ENCODE measurements at regions not wholly inside any gene's neighbourhood (a gene's known extent, or its start where the extent isn't known, plus 50 kb on each side); places are given as distances from the start of the nearest gene placed in this dataset.
"Not testable (repeated sequence)": the region's sequence is repeated elsewhere in the genome, so short reads cannot be mapped to it uniquely, and the experiment has no call there.

DNA sequence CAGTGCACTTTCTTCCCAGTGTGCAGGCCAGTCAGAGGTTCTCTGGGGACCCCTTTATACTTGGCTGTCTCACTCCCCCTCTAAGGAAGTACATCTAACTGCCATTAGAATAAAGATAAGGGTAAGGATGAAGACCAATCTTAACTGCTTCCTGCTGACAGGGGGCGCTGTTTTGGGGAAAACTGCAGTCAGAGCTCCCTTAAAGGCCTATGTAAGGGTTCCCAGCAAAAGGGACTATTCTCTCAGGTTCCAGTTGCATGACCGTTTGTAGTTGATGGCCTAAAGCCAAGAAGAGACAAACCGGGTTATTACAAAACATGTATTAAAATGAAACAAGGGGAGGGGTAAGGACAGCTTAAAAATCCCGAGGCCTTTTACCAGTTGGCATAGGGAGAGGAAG is 115.6 kb upstream of the SPIN4 start:
- DNase-seq (ENCODE audit: low read depth), result no peak

DNA sequence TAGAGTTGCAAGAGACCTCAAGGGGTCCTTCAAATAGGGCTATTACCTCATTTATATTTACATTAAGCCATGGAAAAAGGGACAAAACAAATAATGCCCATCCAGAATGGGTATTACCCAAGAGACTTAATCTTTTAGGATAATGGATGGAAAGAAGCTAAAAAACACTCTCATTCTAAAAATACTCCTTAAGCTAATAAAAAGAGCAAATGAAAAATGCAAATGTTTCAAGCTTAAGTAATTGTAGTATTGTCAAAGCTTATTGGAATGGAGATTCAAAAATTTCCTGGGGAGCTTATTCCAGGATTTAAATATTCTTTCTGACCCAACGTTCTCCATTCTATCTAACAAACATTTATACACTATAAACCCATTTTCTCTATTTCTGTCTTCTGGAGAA is 107.8 kb upstream of the SPIN4 start:
- no peak for DNase-seq (ENCODE audit: low read depth)

DNA sequence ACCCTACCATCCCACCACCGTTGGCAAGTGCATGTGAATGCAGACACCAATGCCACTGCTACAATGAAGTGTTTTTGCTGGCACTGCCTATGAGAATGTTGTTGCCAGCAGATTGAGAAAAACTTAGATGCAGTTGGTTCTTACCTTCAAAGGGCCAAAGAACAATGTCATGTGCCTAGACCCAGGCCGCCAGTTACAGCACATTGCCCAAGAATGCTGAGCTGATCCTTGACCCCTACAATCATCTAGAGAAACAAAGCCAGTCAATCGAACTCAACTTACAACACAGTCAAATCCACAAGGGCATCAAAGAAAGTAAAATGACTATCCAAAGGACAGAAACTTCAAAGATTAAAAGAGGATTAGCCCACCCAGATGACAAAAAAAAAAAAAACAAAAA is 102.4 kb upstream of the SPIN4 start:
- no peak for DNase-seq (ENCODE audit: low read depth)

DNA sequence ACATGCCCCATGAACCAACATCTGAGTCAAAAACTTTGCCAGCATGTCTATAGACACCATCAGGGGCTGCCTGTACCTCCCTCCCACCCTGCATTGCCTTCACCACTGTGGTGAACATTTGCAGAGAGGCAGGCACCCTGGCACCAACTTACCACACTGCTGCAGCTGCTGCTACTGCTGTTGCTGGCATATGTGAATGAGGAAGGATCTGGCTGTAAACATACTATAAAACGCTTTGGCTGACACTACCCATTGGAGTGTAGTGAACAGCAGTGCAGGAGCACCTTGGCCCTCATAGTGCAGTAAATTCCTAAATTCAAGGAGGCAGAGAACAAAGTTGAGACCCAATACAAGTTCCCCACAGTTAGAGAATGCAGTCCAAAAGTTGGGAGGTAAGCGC is 90.6 kb upstream of the SPIN4 start:
- DNase-seq (ENCODE audit: low read depth), result no peak

DNA sequence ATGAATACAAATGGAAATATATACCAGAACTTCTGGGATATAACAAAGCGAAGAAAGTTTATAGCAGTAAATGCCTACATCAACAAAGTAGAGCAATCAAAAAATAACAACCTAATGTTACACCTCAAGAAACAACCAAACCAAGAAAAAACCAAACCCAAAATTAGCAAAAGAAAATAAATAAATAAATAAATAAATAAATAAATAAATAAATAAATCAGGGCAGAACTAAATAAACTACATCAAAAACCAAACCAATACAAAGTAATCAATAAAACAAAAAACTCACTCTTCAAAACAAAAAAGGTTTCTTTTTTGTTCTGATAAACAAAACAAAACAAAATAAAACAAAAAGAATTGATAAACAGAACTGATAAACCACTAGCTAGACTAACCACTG is 88.4 kb upstream of the SPIN4 start:
- DNase-seq (ENCODE audit: low read depth), result no peak

DNA sequence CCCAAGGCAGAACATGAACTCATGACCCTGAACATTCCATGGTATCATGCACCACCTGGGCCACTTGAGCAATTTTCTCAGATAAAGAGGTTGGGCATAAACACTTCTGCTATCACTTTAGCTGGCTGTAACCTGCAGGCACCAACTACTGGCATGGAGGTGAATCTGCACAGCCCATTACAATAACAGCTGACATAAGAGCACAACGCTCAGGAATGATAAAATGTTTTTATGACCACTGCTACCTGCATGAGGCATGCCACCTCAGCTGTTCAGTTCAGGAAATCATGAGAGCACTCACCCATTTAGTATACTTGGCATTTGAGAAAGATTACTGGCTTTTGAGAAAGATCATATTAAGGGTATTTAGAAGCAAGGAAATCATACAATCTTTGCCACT is 85.7 kb upstream of the SPIN4 start:
- DNase-seq (ENCODE audit: low read depth), result no peak

DNA sequence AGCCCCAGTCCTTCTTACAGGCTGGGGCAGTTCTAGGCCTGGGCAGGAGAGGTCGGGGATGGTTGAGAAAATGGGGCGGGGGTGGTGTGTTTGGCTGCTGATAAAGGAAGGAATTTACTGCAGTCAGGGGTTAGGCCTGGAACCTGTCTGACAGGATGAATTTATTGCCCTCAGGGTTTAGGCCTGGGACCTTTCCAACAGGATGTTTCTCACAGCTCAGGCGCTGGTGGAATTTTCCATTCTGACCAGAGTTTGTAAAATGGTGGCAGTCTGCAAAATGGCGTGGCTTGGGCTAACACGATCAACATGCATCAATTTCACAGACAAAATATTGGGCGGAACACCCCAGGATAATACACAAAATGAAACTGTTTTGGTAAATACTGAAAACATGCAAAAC is 83.5 kb upstream of the SPIN4 start:
- DNase-seq (ENCODE audit: low read depth), result peak; percentile 0

DNA sequence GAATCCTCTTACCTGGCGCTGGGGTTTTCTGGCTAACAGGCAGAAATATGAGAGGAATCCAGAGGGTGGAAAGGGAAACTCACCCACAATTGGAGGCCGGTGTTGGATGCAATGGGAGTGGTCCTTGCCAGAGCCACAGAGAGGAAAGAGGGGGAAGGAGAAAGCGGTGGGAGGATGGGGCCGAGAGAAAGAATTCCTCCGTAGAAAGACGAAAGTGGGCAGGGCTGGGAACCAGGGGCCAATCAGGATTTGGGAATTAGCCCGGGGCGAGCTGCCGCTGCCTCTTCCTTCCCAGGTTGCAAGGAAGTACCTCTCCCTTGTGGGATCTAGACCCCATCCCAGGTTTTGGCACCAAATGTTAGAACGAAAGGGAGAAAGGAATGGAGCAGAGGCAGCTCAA is 83.1 kb upstream of the SPIN4 start:
- no peak for DNase-seq (ENCODE audit: low read depth)

DNA sequence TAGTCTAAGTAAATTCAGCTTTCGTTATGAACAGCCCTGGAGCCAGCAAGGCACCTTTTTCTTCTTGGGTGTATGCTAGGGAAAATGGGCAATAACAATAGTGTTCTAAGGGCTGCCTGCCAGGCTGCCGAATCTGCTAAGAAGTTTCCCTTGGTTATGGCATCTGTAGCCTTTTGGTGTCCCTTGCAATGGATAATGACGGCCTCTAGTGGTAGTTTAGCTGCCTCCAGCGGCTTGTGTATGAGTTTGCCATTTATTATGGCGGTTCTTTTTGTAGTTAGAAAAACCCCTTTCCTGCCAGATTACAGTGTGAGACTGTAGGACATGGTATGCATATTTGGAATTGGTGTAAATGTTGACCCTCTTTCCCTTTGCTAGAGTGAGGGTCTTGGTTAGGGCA is 78.9 kb upstream of the SPIN4 start:
- DNase-seq (ENCODE audit: low read depth), result no peak

DNA sequence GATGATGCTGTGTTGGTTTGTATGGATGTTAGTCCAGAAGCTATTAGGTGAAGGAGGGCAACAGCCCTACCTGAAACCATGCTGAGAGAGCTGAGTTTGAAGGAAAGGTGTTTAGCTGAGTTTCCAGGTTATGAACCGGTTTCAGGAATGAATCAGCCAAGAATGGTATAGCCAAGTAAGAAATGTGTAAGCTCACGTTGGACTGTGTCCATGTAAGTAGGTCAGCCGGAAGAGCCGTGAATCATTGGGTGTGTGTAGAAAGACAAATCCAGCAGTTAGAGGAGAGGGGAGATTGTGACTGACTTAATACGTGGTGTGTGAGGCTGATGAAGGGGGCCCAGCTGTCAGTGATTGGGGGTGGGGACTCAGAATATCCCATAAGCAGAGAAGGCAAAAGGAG is 77.2 kb upstream of the SPIN4 start:
- no peak for DNase-seq (ENCODE audit: low read depth)

DNA sequence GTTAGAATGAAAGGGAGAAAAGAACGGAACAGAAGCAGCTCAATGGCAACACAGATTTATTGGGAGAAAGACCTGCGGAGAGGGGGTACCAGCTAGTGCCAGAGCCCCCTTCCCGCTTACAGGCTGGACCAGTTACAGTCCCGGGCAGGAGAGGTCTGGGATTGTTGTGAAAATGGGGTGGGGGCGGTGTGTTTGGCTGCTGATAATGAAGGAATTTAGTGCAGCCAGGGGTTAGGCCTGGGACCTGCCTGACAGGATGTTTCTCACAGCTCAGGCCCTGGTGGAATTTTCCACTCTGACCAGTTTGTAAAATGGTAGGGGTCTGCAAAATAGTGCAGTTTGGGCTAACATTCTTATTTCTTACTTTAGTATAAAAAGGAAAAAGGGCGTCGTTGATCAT is 75.4 kb upstream of the SPIN4 start:
- DNase-seq (ENCODE audit: low read depth), result no peak

DNA sequence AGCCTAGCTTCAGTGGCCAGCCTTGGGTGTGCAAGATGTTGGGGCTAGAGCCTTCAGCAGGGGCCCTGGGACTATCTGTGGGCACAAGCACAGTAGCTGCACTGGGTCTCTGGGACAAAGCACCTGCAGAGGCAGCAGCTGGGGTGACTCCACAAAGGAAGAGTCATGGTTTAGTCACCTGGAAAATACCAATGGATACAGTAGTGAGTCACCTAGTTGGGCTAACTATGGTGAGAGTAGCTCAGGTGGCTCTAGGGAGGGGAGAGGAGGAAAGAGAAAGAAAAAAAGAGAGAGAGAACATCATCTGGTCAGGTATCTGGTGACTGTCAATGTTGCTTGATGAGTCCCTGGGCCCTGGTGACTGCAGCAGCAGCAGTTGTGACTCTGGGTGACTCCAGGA is 72.9 kb upstream of the SPIN4 start:
- DNase-seq (ENCODE audit: low read depth), result no peak

DNA sequence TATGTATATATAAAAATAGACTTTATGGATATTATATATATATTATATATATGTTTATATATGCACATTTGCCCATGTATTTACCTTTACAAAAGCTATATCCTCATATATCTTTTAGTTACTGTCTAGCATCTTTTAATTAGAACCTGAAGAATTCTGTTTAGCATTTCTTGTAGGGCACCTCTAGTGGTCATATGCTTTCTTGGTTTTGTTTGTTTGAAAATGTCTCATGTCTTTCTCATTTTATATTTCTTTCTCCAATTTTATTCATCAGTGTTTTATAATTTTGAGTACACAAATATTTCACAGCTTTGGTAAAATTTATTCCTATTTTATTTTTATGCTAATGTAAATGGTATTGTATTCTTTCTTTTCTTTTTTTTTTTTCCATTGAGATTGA is 70.3 kb upstream of the SPIN4 start:
- DNase-seq (ENCODE audit: low read depth), result no peak

DNA sequence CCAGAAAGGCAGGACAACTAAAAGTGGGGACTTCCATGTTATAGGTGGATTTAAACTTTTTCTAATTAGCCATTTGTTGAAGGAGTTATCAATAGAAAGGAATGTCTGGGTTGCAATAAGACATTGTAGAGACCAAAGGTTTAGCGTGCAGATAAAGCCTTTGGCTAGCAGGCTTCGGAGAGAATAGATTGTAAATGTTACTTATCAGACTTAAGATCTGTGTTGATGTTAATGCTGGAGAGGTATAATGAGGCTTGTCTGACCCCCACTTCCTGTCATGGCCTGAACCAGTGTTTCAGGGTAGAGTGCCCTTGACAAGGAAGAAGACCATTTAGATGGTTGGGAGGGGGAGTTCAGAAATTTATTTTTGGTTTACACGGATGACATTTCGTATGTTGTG is 67.1 kb upstream of the SPIN4 start:
- no peak for DNase-seq (ENCODE audit: low read depth)

DNA sequence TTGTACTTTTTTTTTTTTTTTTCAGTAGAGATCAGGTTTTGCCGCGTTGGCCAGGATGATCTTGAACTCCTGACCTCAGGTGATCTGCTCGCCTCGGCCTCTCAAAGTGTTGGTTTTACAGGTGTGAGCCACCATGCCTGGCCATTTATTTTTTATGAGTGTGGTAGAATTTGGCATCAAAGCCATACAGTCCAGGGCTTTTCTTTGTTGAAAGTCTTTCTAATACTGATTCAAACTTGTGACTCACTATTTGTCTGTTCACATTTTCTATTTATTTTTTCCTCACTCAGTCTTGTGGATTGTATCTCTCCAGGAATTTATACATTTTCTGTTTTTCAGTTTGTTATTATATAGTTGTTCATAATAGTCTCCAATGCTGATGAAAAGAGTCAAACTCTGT is 66.5 kb upstream of the SPIN4 start:
- DNase-seq (ENCODE audit: low read depth), result no peak

DNA sequence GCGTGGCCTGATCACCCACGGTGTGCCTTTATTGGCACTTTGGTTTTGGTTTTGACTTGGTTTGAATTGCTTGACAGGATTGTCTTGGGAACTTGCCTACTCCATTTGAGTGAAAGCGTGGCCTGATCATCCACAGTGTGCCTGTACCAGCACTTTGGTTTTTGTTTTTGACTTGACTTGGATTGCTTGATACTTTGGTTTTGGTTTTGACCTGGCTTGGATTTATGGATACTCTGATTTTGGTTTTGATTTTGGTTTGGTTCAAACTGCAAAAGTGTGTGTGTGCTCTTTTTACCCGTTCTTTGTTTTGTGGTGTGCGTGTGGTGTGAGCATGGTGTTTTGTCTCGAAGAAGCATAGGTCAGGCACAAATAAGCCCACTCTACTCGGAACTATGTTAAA is 58.8 kb upstream of the SPIN4 start:
- DNase-seq (ENCODE audit: low read depth), result not testable (repeated sequence)

DNA sequence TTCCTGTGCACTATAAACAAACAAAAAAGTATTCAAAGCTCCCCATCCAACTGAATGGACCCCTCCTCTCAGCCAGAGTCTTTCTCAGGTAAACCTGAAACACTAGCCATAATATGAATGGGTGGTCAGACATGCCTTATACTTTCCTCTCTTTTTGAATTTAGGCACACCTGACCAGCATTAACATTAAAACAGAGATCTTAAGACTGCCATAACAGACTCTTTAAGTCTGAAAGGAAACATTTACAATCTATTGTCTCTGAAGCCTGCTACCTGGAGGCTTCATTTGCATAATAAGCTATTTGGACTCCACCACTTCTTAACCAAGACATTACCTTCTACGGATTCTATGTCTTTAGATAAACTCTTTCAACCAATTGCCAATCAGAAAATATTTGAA is 56.9 kb upstream of the SPIN4 start:
- no peak for DNase-seq (ENCODE audit: low read depth)

DNA sequence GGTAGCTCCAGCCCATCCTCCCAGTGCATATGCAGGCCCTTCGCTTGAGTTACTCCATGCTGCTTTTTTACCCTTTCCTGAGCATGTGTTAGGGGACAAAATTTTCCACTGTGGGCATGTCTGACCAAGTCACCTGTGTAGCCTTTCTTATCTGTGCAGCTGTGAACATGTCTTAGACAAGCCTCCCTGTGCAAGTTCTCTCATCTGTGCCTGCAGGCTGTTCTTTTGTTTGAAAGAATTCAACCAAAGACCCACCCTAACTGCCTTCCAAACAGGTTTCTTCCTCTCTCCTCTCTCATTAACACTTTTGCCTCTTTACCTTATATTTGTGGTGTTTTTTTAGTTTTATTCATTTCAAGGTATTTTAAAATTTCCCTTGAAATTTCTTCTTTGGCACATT is 53.2 kb upstream of the SPIN4 start:
- DNase-seq (ENCODE audit: low read depth), result no peak

DNA sequence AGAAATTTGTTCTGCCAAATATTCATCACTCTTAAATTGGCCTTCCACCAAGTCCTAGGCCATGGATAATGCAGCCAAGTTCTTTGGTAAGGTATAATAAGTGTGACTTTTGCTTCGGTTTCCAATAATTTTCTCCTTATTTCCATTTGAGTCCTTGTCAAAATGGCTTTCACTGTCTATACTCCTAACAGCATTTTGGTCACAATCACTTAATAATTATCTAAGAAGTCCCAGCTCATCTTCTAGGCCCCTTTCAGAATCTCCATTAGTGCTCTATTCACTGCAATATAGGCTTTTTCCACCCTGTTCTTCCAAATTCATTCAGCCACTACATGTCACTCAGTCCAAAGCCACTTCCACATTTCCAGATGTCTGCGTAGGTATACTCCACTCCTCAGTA is 51.0 kb upstream of the SPIN4 start:
- no peak for DNase-seq (ENCODE audit: low read depth)
